Spleen (tissue), 11 donors: ENCODE measurements at regions not wholly inside any gene's neighbourhood (a gene's known extent, or its start where the extent isn't known, plus 50 kb on each side); places are given as distances from the start of the nearest gene placed in this dataset.
A peak's percentile ranks its signal among the peaks of the same experiment; 100 is the strongest.

ENCODE experiments used
- DNase-seq: peaks from one replicate; pipeline ENCODE4 v3.0.0-alpha.2; 2020
- H3K27ac ChIP-seq, 8 donors: fragments of 200-600 bp; sonication (generic) in 7 of 8; 1 replicate in 4 of 8; 2 replicates in 4 of 8; pipeline versions ENCODE4 v1.5.0 to v1.8.0; 2016 to 2021; ENCODE audit warnings: inconsistent platforms in 4 of 8, mild to moderate bottlenecking in 4 of 8, moderate library complexity in 1 of 8
- H3K27me3 ChIP-seq, 7 donors: fragments of 200-600 bp; sonication (generic) in 6 of 7; replicated peaks in 1 of 7; 1 replicate in 4 of 7; 2 replicates in 3 of 7; pipeline versions ENCODE4 v1.5.0 to v1.8.0; 2016 to 2021; ENCODE audit warnings: inconsistent platforms in 3 of 7, mild to moderate bottlenecking in 1 of 7
- H3K36me3 ChIP-seq, 6 donors: fragments of 200-600 bp; sonication (generic) in 5 of 6; 1 replicate in 4 of 6; 2 replicates in 2 of 6; pipeline versions ENCODE4 v1.5.0 to v1.8.0; 2016 to 2021; ENCODE audit warnings: inconsistent platforms in 2 of 6
- H3K4me1 ChIP-seq, 6 donors: fragments of 200-600 bp; sonication (generic) in 5 of 6; 1 replicate in 3 of 6; 2 replicates in 3 of 6; pipeline versions ENCODE4 v1.5.0 to v1.8.0; 2016 to 2021; ENCODE audit warnings: inconsistent platforms in 3 of 6
- H3K4me3 ChIP-seq, 8 donors: fragments of 200-600 bp; sonication (generic) in 7 of 8; 1 replicate in 4 of 8; 2 replicates in 4 of 8; pipeline versions ENCODE4 v1.5.0 to v1.8.0; 2016 to 2021; ENCODE audit warnings: inconsistent platforms in 4 of 8, mild to moderate bottlenecking in 4 of 8, moderate library complexity in 2 of 8
- H3K9me3 ChIP-seq, 8 donors: fragments of 200-600 bp; sonication (generic) in 7 of 8; 1 replicate in 4 of 8; 2 replicates in 4 of 8; pipeline versions ENCODE4 v1.5.0 to v1.8.0; 2016 to 2021; ENCODE audit warnings: inconsistent platforms in 4 of 8
- POLR2A ChIP-seq, 3 donors: fragments of 450-650 bp; IDR thresholded peaks; one replicate each; pipeline ENCODE4 v1.5.1; 2017; ENCODE audit warnings: antibody characterized with exemption in 3 of 3, mild to moderate bottlenecking in 1 of 3
- POLR2AphosphoS5 ChIP-seq, 3 donors: sonication (generic); formaldehyde crosslinking; IDR thresholded peaks; one replicate each; pipeline ENCODE4 v1.5.1; 2017; ENCODE audit warnings: antibody characterized with exemption in 3 of 3
- whole genome bisulfite sequencing, 5 donors: extraction: QIAGEN DNeasy Blood & Tissue Kit in 3 of 5; methylation state at CpG; one replicate each; pipeline versions ENCODE4 v1.1.5 to v1.1.7; 2013 to 2018; 5-methylcytosine and 5-hydroxymethylcytosine counted together
- intact Hi-C: fragments of 100-400 bp; cut with DNase I; formaldehyde crosslinking; loops from one replicate; pipeline ENCODE4 v1.15.0; 2023; ENCODE audit warnings: low total_unique reads
- TF ChIP-seq, protein P1 (sequence below), 11 experiments: fragments of 200-600 bp in 7 of 11; fragments of 450-650 bp in 4 of 11; sonication (generic) in 4 of 11; IDR thresholded peaks in 8 of 11; conservative IDR thresholded peaks in 3 of 11; 1 replicate in 7 of 11; 2 replicates in 4 of 11; pipeline versions ENCODE4 v1.4.0 to v1.8.0; 2016 to 2021; ENCODE audit warnings: antibody characterized with exemption in 11 of 11, inconsistent platforms in 4 of 11, mild to moderate bottlenecking in 1 of 11
- donor health status: healthy with polysubstance abuse.
- donor health status: DM: no; HTN: no; CAD: no; lungs with moderate emphysema.
- donor health status: DM: no; HTN: no; CAD: no.
- donor health status: Bipolar disorder and iron deficiency.
- donor health status: healthy.
- donor health status: DM: no; HTN: no; CAD: no.
- donor health status: DM: yes; HTN: yes; CAD: no.

- Histone ChIP-seq H3K4me1 (no peaks in the 10 kb centered on the region), H3K36me3 (no peaks in the 10 kb centered on the region), H3K27me3 (peaks cover 0 to 77% (median 0%) of the 10 kb centered on the region in 7 donors), H3K4me3 (no peak overlapping the region), H3K9me3 (no peaks in the 10 kb centered on the region), H3K27ac (no peak overlapping the region)
- intact Hi-C loops, result no loop called here
- no peak for DNase-seq
- TF ChIP-seq, protein P1, sequence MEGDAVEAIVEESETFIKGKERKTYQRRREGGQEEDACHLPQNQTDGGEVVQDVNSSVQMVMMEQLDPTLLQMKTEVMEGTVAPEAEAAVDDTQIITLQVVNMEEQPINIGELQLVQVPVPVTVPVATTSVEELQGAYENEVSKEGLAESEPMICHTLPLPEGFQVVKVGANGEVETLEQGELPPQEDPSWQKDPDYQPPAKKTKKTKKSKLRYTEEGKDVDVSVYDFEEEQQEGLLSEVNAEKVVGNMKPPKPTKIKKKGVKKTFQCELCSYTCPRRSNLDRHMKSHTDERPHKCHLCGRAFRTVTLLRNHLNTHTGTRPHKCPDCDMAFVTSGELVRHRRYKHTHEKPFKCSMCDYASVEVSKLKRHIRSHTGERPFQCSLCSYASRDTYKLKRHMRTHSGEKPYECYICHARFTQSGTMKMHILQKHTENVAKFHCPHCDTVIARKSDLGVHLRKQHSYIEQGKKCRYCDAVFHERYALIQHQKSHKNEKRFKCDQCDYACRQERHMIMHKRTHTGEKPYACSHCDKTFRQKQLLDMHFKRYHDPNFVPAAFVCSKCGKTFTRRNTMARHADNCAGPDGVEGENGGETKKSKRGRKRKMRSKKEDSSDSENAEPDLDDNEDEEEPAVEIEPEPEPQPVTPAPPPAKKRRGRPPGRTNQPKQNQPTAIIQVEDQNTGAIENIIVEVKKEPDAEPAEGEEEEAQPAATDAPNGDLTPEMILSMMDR (IDR thresholded peaks at IDR 0.05 in 8 of 11, conservative IDR thresholded peaks at IDR 0.05 in 3 of 11), result no peak
- TF ChIP-seq POLR2A (IDR thresholded peaks at IDR 0.05), result no peak
- no peak for TF ChIP-seq POLR2AphosphoS5 (IDR thresholded peaks at IDR 0.05)
- 77 to 84% (median 79%) methylated on average over 6 of the region's 6 CpGs for WGBS, 5 donors
Measured at GRCh38 chr19:32231691-32232090, 113.7 kb upstream of the ZNF507 start.

- DNase-seq, result no peak
- no peak overlapping the region for H3K27ac ChIP-seq
- H3K4me3 ChIP-seq, result no peak overlapping the region
- peaks cover 0 to 69% (median 0%) of the 10 kb centered on the region in 7 donors for H3K27me3 ChIP-seq
- H3K36me3 ChIP-seq, result no peaks in the 10 kb centered on the region
- intact Hi-C loops, result no loop called here
- 82 to 92% (median 84%) methylated on average over 8 of the region's 8 CpGs for WGBS, 5 donors
- no peaks in the 10 kb centered on the region for H3K9me3 ChIP-seq
- H3K4me1 ChIP-seq, result no peaks in the 10 kb centered on the region
- TF ChIP-seq, protein P1 (IDR thresholded peaks at IDR 0.05 in 8 of 11, conservative IDR thresholded peaks at IDR 0.05 in 3 of 11), result no peak
- TF ChIP-seq POLR2A (IDR thresholded peaks at IDR 0.05), result no peak
Measured at GRCh38 chr19:32232449-32232848, 113.0 kb upstream of the ZNF507 start.

GRCh38 chr19:32233091-32233490, 112.3 kb upstream of the ZNF507 start:
- Histone ChIP-seq H3K4me3 (no peak overlapping the region), H3K36me3 (no peaks in the 10 kb centered on the region), H3K27ac (no peak overlapping the region), H3K9me3 (no peaks in the 10 kb centered on the region), H3K27me3 (peaks cover 0 to 63% (median 0%) of the 10 kb centered on the region in 7 donors), H3K4me1 (no peaks in the 10 kb centered on the region)
- WGBS, 5 donors, result 55 to 73% (median 63%) methylated on average over 6 of the region's 6 CpGs
- intact Hi-C loops, result no loop called here
- DNase-seq, result peak; percentile 54
- TF ChIP-seq, protein P1 (IDR thresholded peaks at IDR 0.05 in 8 of 11, conservative IDR thresholded peaks at IDR 0.05 in 3 of 11), result no peak

GRCh38 chr19:32233885-32234284, 111.5 kb upstream of the ZNF507 start:
- Histone ChIP-seq H3K4me1 (no peaks in the 10 kb centered on the region), H3K4me3 (no peak overlapping the region), H3K27ac (no peak overlapping the region), H3K9me3 (no peaks in the 10 kb centered on the region), H3K27me3 (peaks cover 0 to 61% (median 0%) of the 10 kb centered on the region in 7 donors), H3K36me3 (no peaks in the 10 kb centered on the region)
- 82 to 96% (median 86%) methylated on average over 4 of the region's 4 CpGs for WGBS, 5 donors
- DNase-seq, result no peak
- intact Hi-C loops, result no loop called here
- TF ChIP-seq, protein P1 (IDR thresholded peaks at IDR 0.05 in 8 of 11, conservative IDR thresholded peaks at IDR 0.05 in 3 of 11), result no peak
- TF ChIP-seq POLR2A (IDR thresholded peaks at IDR 0.05) (no peak), POLR2AphosphoS5 (IDR thresholded peaks at IDR 0.05) (no peak)
